Mucosa of stomach (tissue), 1 donor: ENCODE measurements at regions not wholly inside any gene's neighbourhood (a gene's known extent, or its start where the extent isn't known, plus 50 kb on each side); places are given as distances from the start of the nearest gene placed in this dataset.

Experiments used
- H3K27me3 ChIP-seq: one replicate; pipeline ENCODE4 v1.7.0; 2013; ENCODE audit warnings: mild to moderate bottlenecking, low read length; ENCODE audit not compliant: control insufficient read depth, insufficient read depth
- H3K36me3 ChIP-seq: one replicate; pipeline ENCODE4 v1.7.0; 2013; ENCODE audit warnings: low read length; ENCODE audit not compliant: control insufficient read depth, insufficient read depth
- H3K4me1 ChIP-seq: one replicate; pipeline ENCODE4 v1.7.0; 2013; ENCODE audit warnings: mild to moderate bottlenecking, low read length; ENCODE audit not compliant: control insufficient read depth, insufficient read depth
- H3K4me3 ChIP-seq: one replicate; pipeline ENCODE4 v1.7.0; 2013; ENCODE audit warnings: low read length
- H3K9ac ChIP-seq: one replicate; pipeline ENCODE4 v1.7.0; 2013; ENCODE audit warnings: mild to moderate bottlenecking, low read length, moderate library complexity
- H3K9me3 ChIP-seq: one replicate; pipeline ENCODE4 v1.7.0; 2013; ENCODE audit warnings: mild to moderate bottlenecking, low read length, moderate library complexity; ENCODE audit not compliant: control insufficient read depth
- donor health status: Pancreatic carcinoma.

DNA sequence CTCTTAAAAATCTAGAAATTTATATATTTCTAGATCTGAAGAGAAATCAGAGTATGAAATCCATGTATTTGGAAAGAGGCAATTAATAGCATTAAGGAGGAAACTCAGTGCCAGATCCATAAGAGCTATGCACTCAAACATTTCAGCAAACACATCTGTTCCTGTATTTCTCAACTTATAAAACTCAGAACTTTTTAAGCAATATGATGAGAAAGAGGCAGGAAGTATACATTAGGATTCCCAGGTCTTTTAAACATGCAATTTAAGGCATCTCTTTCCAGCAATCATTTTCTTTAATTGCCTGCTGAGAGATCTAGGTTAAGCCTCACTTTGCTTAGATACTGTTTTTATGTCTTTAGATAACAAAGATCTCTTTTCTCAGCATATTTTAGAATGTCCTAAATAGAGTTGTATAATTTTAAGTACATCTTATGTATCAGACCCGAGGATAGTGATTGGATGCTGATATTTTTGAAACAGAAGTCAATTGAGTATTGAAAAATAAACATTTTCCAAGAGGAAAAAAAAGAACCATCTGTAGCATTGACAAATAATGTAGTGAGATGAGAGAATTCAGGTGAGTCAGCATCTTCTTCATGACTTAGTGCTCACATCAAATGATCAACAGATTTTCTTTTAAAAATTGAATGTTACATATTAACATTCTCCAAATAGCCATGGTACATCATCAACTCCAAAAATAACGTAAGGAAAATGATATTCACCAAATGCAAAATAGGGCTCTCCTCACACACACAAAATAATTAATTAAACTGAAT, 461.4 kb upstream of the NOX3 start:
- H3K4me1 ChIP-seq = no peaks in the 10 kb centered on the region
- H3K9ac ChIP-seq = no peak overlapping the region
- H3K27me3 ChIP-seq = no peaks in the 10 kb centered on the region
- H3K36me3 ChIP-seq = no peaks in the 10 kb centered on the region
- H3K9me3 ChIP-seq = no peaks in the 10 kb centered on the region
- no peak overlapping the region for H3K4me3 ChIP-seq

DNA sequence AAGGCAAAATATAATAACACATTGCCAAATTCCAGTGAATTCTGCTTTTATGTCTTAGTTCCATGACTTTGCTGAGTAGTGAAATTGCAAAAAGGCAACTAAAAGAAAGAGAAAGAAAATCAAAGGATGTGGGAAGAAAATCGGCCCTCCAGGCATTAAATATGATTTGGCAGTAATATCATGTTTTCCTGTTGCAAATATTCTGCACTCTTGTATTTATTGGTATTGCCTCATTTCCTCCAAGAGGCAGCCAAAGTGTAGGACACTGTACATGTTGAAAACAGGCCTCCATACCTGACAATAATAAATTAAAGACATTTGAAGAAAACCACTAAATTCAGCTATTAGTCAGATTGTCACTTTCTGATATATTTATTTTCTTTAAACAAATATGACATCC, 460.0 kb upstream of the NOX3 start:
- Histone ChIP-seq H3K9ac (no peak overlapping the region), H3K4me3 (no peak overlapping the region), H3K9me3 (no peaks in the 10 kb centered on the region), H3K36me3 (no peaks in the 10 kb centered on the region), H3K4me1 (no peaks in the 10 kb centered on the region), H3K27me3 (no peaks in the 10 kb centered on the region)

DNA sequence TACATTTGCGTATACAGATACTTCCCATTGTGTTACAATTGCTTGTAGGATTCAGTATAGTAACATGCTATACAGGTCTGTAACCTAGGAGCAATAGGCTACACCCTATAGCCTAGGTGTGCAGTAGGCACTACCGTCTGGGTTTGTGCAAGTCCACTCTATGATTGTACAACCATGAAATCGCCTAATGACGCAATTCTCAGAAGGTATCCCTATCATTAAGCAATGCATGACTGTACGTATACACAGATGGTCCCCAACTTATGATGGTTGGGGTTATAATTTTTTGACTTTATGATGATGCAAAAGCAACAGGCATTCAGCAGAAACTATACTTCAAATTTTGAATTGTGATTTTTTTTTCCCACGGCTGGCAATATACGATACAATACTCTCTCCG, 458.2 kb upstream of the NOX3 start:
- Histone ChIP-seq H3K9me3 (no peaks in the 10 kb centered on the region), H3K9ac (no peak overlapping the region), H3K4me3 (no peak overlapping the region), H3K36me3 (no peaks in the 10 kb centered on the region), H3K4me1 (no peaks in the 10 kb centered on the region), H3K27me3 (no peaks in the 10 kb centered on the region)

DNA sequence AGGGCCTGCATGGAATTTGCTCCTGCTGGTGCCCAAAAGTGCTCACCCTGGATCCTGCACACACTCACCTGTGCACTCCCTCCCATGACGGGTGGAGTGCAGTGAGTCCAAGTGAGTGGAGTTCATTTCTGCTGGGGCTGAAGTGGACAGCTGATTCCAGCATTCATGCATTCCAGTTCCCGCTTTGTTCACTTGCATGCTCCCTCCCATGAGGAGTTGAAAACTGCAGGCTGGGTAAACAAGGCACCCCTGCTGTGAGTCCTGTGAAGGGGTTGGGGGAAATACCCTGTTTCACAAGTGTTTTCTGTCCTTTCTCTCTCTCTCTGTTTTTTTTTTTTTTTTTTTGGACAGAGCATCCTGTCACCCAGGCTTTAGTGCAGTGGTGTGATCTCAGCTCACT, 454.1 kb upstream of the NOX3 start:
- Histone ChIP-seq H3K9me3 (no peaks in the 10 kb centered on the region), H3K4me3 (no peak overlapping the region), H3K4me1 (no peaks in the 10 kb centered on the region), H3K27me3 (no peaks in the 10 kb centered on the region), H3K9ac (no peak overlapping the region), H3K36me3 (no peaks in the 10 kb centered on the region)

DNA sequence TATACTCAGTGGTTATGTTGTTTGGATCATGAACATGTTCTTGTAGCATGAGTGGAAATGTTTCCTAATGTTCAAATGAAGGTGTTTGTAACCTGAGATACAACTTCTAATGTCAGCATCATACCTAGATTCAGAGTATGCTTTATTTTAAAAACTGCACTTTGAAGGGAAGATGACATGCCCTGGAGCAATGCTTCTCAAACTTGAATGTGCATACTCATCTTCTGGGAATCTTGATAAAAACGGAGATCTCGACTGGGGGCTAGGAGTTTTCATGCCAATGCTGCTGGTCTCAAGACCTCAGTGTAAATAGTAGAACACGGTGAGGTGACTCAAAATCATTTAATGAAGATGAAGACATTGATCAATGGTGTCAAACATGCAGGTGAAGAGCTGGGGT, 440.0 kb upstream of the NOX3 start:
- Histone ChIP-seq H3K27me3 (no peaks in the 10 kb centered on the region), H3K36me3 (no peaks in the 10 kb centered on the region), H3K9me3 (no peaks in the 10 kb centered on the region), H3K4me3 (no peak overlapping the region), H3K4me1 (no peaks in the 10 kb centered on the region), H3K9ac (no peak overlapping the region)

DNA sequence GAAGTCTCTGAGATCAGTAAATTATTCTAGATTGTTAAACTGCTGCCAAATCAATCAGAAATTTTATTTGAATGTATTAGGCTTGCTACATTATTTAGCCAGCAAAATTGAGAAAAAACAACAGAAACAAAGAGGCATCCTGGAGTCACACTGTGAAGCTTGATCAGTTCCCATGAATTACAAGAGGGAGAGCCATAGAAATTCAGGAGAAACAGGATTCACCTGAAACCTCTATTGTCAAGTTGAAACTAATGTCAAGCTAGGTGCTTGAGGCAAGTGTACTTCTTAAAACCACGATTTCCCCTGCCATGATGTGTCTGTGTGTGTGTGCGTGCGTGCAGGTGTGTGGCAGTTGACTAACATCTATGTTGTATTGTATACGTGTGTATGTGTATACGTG, 439.1 kb upstream of the NOX3 start:
- no peaks in the 10 kb centered on the region for H3K4me1 ChIP-seq

DNA sequence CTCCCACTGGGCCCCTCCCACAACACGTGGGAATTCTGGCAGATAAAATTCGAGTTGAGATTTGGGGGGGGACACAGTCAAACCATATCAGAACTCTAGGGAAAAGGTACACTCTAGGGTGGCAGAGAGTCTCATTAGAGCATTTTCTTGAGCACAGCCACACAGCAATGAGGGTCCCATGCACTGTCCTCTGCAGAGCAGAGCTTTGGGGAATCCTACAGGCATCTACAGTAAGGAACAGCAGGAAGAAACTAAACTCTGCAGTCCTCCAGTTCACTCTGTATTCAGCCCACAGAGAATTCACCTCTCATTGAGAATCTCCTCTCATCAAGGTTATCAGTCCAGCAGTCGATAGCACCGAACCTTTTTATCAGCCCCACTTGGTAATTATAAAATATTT, 438.6 kb upstream of the NOX3 start:
- Histone ChIP-seq H3K36me3 (no peaks in the 10 kb centered on the region), H3K9me3 (no peaks in the 10 kb centered on the region), H3K4me1 (no peaks in the 10 kb centered on the region), H3K9ac (no peak overlapping the region), H3K4me3 (no peak overlapping the region), H3K27me3 (no peaks in the 10 kb centered on the region)

More for the DNA sequence above, 439.1 kb upstream of the NOX3 start:
- Histone ChIP-seq H3K27me3 (no peaks in the 10 kb centered on the region), H3K36me3 (no peaks in the 10 kb centered on the region), H3K9me3 (no peaks in the 10 kb centered on the region), H3K9ac (no peak overlapping the region), H3K4me3 (no peak overlapping the region)

DNA sequence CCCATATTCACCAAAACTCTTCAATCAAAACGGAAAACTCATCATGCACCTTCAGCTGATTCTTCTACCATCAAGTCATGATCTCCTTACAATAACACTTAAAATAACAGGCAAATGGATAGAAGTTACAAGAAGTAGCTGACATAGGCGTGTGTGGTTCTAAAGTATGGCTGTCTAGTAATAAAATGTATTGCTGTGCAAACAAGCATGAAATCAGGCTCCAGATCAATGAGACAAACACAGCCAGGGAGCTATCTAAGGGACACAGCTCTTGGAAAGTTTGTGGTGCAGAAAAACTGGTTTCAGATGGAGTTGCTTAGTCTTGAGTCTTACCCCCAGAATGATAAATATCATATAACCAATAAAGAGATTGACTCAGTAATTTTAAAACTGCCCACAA, 434.8 kb upstream of the NOX3 start:
- Histone ChIP-seq H3K4me1 (no peaks in the 10 kb centered on the region), H3K9me3 (no peaks in the 10 kb centered on the region), H3K9ac (no peak overlapping the region), H3K27me3 (no peaks in the 10 kb centered on the region), H3K4me3 (no peak overlapping the region), H3K36me3 (no peaks in the 10 kb centered on the region)

DNA sequence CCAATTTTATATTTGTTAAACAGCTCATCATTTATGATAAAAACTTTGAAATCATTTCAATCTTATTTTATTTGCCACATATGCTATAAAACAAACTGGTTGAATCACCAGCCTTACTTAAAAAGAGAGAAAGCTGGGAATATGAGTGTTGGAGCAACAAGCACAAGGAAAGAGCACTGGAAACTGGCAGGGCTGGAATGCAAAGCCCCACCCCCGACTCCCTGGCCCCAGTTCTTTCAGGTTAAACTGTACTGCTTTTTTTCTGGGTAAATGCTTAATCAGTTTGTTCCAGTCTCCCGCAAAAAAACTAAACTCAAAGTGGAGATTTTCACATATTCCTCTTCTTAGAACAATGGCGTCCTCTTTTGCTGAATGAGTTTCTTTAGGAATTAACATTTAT, 433.8 kb upstream of the NOX3 start:
- Histone ChIP-seq H3K4me3 (no peak overlapping the region), H3K9me3 (no peaks in the 10 kb centered on the region), H3K9ac (no peak overlapping the region), H3K27me3 (no peaks in the 10 kb centered on the region), H3K36me3 (no peaks in the 10 kb centered on the region), H3K4me1 (no peaks in the 10 kb centered on the region)

DNA sequence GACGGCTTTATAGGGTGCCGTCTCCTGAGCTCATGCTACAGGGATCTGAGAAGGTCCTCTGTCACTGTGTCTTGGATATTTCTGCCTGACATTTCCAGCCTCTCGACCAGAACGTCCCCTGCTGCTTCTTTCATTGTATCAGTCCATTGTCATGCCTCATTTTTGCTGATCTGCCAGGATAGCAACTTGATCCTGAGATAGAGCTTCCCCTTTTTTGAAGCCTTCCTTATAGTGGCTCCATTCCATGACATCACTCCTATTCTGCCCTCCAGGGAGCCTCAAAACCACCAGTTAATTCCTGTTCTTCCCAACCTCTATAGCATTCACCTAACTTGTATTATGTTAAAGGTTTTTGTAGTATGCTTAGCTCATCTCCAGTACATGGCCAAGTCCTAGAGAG, 431.8 kb upstream of the NOX3 start:
- Histone ChIP-seq H3K36me3 (no peaks in the 10 kb centered on the region), H3K4me3 (no peak overlapping the region), H3K9me3 (no peaks in the 10 kb centered on the region), H3K9ac (no peak overlapping the region), H3K4me1 (no peaks in the 10 kb centered on the region), H3K27me3 (no peaks in the 10 kb centered on the region)

DNA sequence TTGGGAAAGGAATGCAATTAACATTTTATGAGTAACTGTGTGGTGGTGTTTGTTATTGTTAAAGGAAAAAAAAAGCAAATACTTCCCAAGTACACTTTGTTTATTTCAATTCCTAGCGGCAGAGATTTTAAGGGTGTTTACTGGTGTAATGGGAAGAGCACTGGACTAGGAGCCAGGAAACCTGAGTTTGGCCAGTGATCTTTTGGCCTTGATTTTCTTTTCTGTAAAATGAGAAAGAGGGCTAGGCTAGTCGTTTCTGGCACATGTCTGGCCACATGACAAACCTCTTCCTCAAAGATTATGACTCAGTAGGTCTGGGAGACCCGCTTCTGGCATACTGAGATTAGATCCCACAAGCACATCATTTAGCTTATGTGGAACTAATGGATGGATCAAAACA, 428.1 kb upstream of the NOX3 start:
- H3K27me3 ChIP-seq = no peaks in the 10 kb centered on the region
- no peaks in the 10 kb centered on the region for H3K36me3 ChIP-seq
- H3K9ac ChIP-seq = no peak overlapping the region
- H3K9me3 ChIP-seq = no peaks in the 10 kb centered on the region
- no peak overlapping the region for H3K4me3 ChIP-seq
- no peaks in the 10 kb centered on the region for H3K4me1 ChIP-seq

DNA sequence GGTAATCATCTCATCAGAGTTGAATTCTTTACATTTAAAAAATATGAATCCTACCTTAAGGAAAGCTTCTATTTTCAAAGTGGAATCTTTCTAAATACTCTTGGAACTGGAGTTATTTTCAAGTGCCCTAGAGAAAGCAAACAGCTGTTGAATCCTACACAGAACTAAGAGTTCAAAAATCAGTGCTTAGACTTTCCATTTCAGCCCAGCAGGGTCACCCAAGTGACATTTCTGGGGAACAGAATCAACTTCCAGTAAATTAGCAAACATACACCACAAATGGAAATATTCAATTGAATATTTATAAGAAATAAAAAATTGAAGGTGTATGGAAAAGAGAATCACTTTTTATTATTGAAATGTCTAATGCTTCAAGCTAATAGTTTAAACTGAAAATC, 427.7 kb upstream of the NOX3 start:
- H3K9ac ChIP-seq = no peak overlapping the region
- no peak overlapping the region for H3K4me3 ChIP-seq
- no peaks in the 10 kb centered on the region for H3K36me3 ChIP-seq
- no peaks in the 10 kb centered on the region for H3K9me3 ChIP-seq
- H3K4me1 ChIP-seq = no peaks in the 10 kb centered on the region
- H3K27me3 ChIP-seq = no peaks in the 10 kb centered on the region
